ENCODE measurements at regions not wholly inside any gene's neighbourhood (a gene's known extent, or its start where the extent isn't known, plus 50 kb on each side); places are given as distances from the start of the nearest gene placed in this dataset.

GRCh38 chr1:98078596-98078995 lies 157.8 kb upstream of the DPYD start:
- no peak for TF ChIP-seq CTCF (IDR thresholded peaks at IDR 0.05)
- no peak for TF ChIP-seq POLR2A (IDR thresholded peaks at IDR 0.05)
